Ammon's horn (tissue), 1 donor: ENCODE measurements at regions not wholly inside any gene's neighbourhood (a gene's known extent, or its start where the extent isn't known, plus 50 kb on each side); places are given as distances from the start of the nearest gene placed in this dataset.
A peak's percentile ranks its signal among the peaks of the same experiment; 100 is the strongest.

Source experiments
- DNase-seq: peaks from one replicate; pipeline ENCODE4 v3.0.0-alpha.2; 2016; ENCODE audit warnings: low spot score

DNA sequence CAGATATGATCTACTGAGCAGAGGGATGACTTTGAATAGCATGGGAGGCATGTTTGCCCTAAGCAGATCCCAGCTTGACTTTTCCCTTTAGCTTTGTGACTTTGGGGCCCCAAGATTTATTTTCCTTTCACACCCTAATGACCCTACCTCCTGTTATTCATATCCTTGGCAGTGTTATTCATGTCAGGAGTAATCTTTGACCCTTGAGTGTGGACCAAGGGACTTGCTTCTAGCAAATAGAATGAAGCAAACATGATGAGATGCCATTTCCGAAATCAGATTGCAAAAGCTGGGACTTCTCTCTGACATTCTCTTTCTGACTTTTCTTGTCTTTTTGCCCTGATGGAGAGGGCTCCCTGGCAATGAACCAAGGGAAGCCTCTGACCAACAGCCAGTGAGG, 415.4 kb upstream of the PROK2 start:
- no peak for DNase-seq

DNA sequence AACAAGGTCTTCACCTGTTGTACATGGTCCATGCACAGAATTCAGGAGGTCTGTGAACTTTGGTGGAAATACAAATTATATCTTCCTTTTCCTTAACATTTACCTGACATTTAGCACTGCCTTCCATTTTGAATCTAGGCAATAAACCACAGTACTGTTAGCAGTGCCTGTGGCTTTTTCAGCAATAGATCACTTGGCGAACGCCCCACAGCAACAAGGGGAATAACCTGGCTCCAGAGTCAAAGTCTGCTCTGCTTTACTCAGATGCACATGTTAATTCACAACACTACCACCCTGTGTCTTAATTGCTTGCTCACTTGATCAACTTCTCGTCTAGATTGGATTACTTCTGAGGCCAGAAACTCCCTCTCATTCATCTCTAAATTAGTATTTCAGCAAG, 414.6 kb upstream of the PROK2 start:
- DNase-seq = no peak

GRCh38 chr3:72196377-72196929, 411.5 kb upstream of the PROK2 start:
- DNase-seq = no peak

GRCh38 chr3:72195895-72196294, 410.9 kb upstream of the PROK2 start:
- DNase-seq = no peak

DNA sequence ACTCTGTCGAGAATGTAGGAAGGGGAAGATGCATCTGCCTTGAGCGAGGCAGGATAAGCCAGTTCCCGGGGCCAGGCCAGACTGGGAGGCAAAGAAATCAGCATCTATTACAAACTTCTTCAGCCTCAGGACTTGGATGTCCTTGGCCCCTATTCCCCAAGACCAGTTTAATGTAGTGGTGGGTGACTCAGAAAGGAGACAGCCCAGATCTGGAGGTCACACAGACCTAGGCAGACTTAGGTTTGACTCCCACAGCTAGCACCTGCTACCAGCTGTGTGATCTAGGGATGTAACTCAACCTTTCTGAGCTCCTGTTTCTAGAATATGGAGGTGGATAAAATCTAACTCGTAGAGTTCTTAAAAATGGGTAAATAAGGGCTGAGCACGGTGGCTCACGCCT, 409.5 kb upstream of the PROK2 start:
- no peak for DNase-seq

DNA sequence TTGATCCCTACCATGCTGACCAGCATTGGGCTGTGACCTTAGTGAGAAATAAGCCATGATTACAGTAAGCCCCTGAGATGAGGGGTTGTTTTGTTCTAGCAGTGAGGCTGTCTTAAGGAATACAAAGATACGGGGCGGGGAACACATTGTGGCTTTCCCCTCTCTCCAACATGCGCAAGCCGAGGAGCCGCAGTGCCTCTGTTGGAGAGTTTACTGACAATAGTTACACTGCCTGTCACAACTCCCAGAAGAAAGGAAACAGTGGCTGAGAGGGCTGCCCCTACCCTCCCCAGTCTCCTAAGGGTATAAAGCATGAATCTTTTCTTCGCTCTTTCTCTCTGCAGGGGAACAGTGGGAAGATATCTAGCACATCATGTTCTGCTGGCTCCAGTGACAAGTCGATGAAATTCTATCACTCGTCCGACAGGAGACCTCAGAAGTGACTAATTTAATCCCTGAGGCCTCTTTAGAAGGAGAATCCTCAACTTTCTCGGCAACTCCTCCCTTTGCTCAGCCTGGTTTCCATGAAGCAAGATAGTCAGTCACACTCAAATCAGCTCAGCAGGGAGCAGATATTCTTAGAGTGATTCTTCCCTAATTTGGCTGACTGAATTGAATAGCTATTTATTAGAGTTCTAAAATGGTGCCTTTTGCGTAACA, 409.0 kb upstream of the PROK2 start:
- DNase-seq = no peak

DNA sequence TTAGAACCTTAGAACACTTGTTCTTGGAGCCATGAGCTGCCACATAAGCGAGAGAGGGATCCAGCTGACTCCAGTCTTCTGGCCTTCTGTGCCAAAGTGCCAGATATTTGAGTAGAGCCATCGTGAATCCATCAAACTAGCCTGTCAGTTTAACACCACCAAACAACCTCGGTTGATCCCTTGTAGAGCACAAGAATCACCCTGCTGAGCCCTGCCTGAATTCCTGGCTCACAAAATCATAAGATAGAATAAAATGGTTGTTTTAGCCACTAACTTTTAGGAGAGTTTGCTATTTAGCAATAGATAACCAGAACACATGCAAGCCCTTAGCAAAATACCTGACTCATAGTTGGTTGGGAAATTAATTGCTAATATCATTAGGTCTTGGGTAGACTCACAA, 407.6 kb upstream of the PROK2 start:
- DNase-seq = no peak

- DNase-seq = no peak
Measured at GRCh38 chr3:72191209-72191960, 406.4 kb upstream of the PROK2 start.

DNA sequence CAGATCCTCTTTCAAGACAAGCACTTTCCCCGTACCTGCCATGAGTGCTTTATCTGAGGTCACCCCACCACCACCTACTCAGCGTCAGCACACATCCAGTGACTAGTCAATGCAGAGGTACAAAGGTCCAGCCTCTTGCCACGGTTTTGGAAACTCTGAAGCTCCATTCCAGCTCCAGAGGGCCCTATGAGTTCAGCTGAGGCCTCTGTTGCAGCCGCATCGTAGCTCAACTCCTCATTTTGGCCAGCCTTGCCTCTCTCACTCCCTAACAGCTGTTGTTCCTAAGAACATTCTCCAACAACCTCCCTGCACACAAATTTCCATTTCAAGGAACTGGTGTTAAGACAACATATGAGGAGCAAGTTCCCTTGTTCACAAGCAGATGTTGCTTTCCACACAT, 405.1 kb upstream of the PROK2 start:
- DNase-seq = no peak

GRCh38 chr3:72189339-72189738, 404.4 kb upstream of the PROK2 start:
- peak; percentile 46 for DNase-seq

DNA sequence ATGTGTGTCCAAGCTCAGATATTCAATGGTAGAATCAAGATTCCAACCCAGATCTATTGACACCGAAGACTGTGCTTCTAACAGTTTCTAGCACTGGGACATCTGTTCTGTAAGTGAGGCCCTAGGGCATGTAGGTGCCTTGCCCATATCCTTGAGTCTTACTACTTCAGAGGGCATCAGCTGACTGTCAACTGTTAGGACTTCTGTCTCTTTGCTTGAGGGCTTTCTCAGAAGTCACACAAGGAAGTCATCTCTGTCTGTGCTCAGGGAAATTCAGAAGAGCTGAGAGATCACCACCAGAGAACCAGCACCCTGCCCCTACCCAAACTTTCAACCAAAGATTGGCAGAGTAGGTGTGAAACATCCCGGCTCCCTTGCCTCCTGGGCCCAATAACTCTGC, 403.6 kb upstream of the PROK2 start:
- no peak for DNase-seq

DNA sequence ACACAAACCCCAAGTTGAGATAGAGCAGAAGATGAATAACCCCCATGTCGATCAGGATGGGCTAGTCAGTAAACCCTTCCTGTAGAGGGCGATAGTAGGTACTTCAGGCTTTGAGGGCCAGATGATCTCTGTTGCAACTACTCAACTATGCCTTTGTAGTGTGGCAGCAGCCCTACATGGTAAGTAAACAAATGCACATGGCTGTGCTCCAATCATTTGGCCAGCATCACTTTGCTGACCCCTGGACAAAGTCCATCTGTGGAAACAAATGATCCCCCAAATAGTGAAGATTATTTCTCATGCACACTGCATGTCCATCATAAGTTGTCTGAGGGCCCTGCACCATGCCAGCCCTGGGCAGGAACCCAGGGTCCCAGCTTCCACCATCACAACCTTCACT, 402.2 kb upstream of the PROK2 start:
- DNase-seq = no peak

DNA sequence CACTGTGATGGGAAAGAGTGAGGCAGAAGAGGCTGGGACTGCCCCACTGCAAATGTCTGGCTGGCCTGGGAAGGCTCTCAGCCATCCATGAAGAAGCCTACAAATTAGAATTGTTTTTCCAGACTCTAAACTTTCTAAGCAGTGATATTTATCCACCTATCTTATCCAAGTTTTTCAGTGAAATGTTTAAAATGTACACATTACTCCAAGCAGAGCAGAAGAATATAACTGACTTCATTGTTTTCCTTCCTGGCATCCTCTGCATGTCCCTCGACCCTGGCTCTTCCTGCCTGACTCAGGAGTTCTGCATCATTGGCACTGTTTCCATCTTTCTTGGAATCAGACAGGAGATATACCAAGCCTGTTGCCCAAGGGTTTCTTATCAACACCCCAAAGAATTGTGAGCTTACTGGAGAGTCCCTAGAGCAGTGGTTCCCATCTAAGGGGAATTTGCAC, 401.5 kb upstream of the PROK2 start:
- no peak for DNase-seq

DNA sequence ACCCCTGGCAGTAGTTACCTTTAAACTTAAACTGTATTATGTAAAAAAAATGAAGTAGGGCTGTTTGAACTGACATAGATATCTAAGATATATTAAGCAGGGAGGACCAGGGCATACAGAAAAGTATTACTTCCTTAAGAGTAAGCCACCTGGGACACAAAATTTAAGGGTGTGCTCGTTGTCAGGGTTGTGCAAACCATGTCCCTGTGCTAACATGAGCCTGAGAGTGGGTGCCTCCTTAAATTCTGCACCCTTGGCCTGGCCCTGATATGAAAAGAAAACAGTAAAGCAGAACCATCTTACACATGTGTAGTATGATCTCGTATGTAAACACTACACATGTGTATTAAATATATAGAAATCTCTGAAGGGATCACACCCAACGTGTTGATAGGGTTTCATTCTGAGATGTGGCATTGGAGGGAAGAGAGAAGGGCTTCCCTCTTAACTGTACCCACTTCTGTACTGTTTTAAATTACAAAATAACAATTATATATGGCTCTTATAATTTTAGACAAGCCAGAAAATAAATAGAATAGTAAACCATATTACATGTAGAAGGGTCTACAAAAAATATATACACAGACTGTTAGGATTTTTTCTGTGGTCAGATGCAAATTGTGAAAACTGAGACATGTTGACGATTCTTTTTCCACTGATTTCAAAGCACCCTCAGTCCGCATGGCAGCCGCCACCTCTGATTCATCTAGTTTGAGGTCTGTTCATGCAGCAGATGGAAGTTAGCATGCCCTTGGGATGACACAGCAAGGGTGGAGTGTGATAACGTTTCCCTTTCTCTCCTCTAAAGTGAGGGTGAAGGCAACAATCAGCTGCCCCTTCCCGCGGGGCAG, 400.8 kb upstream of the PROK2 start:
- DNase-seq = no peak

GRCh38 chr3:72183489-72183888, 398.5 kb upstream of the PROK2 start:
- no peak for DNase-seq

- DNase-seq = no peak
Measured at GRCh38 chr3:72182206-72182605, 397.3 kb upstream of the PROK2 start.

DNA sequence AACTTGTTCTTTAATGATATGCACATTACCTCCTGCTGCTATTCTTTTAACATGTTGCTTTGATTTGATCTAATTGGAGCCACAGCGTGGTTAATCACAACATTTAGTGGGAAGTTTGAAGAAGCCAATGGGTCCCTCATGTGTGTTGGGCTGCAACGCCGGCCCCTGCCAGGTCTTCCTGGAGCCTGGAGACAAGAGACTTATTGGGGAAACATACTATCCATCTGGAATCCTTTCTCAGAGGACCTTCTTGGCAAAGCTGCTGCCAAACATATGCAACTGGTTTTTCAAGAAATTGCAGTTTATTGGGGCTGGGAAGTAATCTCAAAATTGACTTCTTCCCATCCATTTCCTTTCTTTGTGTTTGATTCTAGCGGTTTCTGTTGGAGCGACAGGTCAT, 396.3 kb upstream of the PROK2 start:
- no peak for DNase-seq

GRCh38 chr3:72180405-72180804, 395.5 kb upstream of the PROK2 start:
- no peak for DNase-seq

DNA sequence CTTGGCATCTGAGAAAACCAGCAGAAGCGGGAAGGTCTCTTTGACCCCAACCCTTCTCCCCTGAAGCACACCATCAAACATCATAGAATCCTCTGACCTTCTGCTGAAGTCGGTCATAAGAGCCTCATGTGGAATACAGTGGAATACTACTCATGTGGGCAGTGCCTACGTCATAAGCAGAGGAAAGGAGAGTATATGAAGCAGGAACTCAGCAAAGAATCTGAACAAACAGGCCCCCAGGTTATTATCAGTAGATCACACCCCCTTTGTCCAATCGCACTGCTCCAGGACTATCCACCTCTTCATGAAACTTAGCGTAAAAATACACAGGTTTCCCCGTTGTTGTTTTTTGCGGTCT, 394.1 kb upstream of the PROK2 start:
- DNase-seq = no peak

GRCh38 chr3:72178463-72179106, 393.6 kb upstream of the PROK2 start:
- no peak for DNase-seq

- DNase-seq = peak; percentile 59
Measured at GRCh38 chr3:72177075-72178050, 392.4 kb upstream of the PROK2 start.
